Astrocyte (in vitro differentiated cells and primary cell): ENCODE measurements at regions not wholly inside any gene's neighbourhood (a gene's known extent, or its start where the extent isn't known, plus 50 kb on each side); places are given as distances from the start of the nearest gene placed in this dataset.

Source experiments
- DNase-seq: peaks from one replicate; pipeline ENCODE4 v3.0.0-alpha.2; 2010; ENCODE audit warnings: low read depth
- FAIRE-seq: peaks from 2 replicates; lab custom pipeline; 2011; peaks lifted over from hg19 to GRCh38; lab: Jason Lieb, UNC
- H2AFZ ChIP-seq: 2 replicates; pipeline ENCODE4 v1.6.0; 2012; ENCODE audit warnings: low read depth, low read length, inconsistent platforms
- H3K27ac ChIP-seq: 2 replicates; pipeline ENCODE4 v1.5.1; 2011; ENCODE audit warnings: low read depth, low read length, inconsistent platforms
- H3K27me3 ChIP-seq: 2 replicates; pipeline ENCODE4 v1.6.0; 2011; ENCODE audit warnings: low read length, inconsistent platforms; ENCODE audit not compliant: insufficient read depth
- H3K36me3 ChIP-seq: 2 replicates; pipeline ENCODE4 v1.5.1; 2011; ENCODE audit warnings: low read length, inconsistent platforms; ENCODE audit not compliant: insufficient read depth
- H3K4me1 ChIP-seq: 2 replicates; pipeline ENCODE4 v1.5.1; 2011; ENCODE audit warnings: low read length, inconsistent platforms; ENCODE audit not compliant: insufficient read depth
- H3K4me2 ChIP-seq: 2 replicates; pipeline ENCODE4 v1.6.0; 2012; ENCODE audit warnings: low read length, inconsistent platforms
- H3K4me3 ChIP-seq: 2 replicates; pipeline ENCODE4 v1.5.1; 2011; ENCODE audit warnings: low read depth, mild to moderate bottlenecking, low read length, inconsistent platforms; ENCODE audit not compliant: insufficient read depth
- H3K79me2 ChIP-seq: 2 replicates; pipeline ENCODE4 v1.6.0; 2012; ENCODE audit warnings: mild to moderate bottlenecking, low read length, inconsistent platforms; ENCODE audit not compliant: insufficient read depth
- H3K9ac ChIP-seq: 2 replicates; pipeline ENCODE4 v1.6.0; 2012; ENCODE audit warnings: mild to moderate bottlenecking, low read length, inconsistent platforms
- H3K9me3 ChIP-seq: 2 replicates; pipeline ENCODE4 v1.5.1; 2012; ENCODE audit warnings: low read depth, mild to moderate bottlenecking, low read length, inconsistent platforms; ENCODE audit not compliant: insufficient read depth
- H4K20me1 ChIP-seq: 2 replicates; pipeline ENCODE4 v1.6.0; 2012; ENCODE audit warnings: low read length, inconsistent platforms; ENCODE audit not compliant: insufficient read depth
- H3K27ac Mint-ChIP-seq: one replicate; pipeline ENCODE4 v1.8.0; 2021; ENCODE audit warnings: mild to moderate bottlenecking, mixed read lengths; ENCODE audit not compliant: unreplicated experiment
- H3K27me3 Mint-ChIP-seq: one replicate; pipeline ENCODE4 v1.8.0; 2021; ENCODE audit warnings: low read depth, mixed read lengths; ENCODE audit not compliant: unreplicated experiment
- H3K36me3 Mint-ChIP-seq: one replicate; pipeline ENCODE4 v1.8.0; 2021; ENCODE audit warnings: low read depth, mixed read lengths; ENCODE audit not compliant: unreplicated experiment
- H3K4me1 Mint-ChIP-seq: one replicate; pipeline ENCODE4 v1.8.0; 2021; ENCODE audit warnings: low read depth, mixed read lengths; ENCODE audit not compliant: unreplicated experiment
- H3K4me3 Mint-ChIP-seq: one replicate; pipeline ENCODE4 v1.8.0; 2021; ENCODE audit warnings: mild to moderate bottlenecking, moderate library complexity, mixed read lengths; ENCODE audit not compliant: unreplicated experiment
- H3K9me3 Mint-ChIP-seq: one replicate; pipeline ENCODE4 v1.8.0; 2021; ENCODE audit warnings: mild to moderate bottlenecking, mixed read lengths; ENCODE audit not compliant: unreplicated experiment
- EZH2 ChIP-seq: IDR thresholded peaks from 2 replicates; pipeline ENCODE4 v1.6.1; 2012; ENCODE audit warnings: mild to moderate bottlenecking, low read length, inconsistent platforms; ENCODE audit not compliant: insufficient read depth
- TF ChIP-seq, protein P1 (sequence below): IDR thresholded peaks from 2 replicates; pipeline ENCODE4 v1.5.1; 2011; ENCODE audit warnings: low read depth, mild to moderate bottlenecking, inconsistent platforms, low read length, moderate library complexity; ENCODE audit not compliant: insufficient read depth

- H3K27me3 ChIP-seq, result no peaks in the 10 kb centered on the region
- no peaks in the 10 kb centered on the region for H3K36me3 Mint-ChIP-seq
- peaks cover 5% of the 10 kb centered on the region for H3K4me1 ChIP-seq
- no peak for TF ChIP-seq EZH2
- no peak overlapping the region for H2AFZ ChIP-seq
- no peak overlapping the region for H3K4me3 Mint-ChIP-seq
- no peak for FAIRE-seq
- H3K79me2 ChIP-seq, result no peaks in the 10 kb centered on the region
- H3K36me3 ChIP-seq, result no peaks in the 10 kb centered on the region
- H4K20me1 ChIP-seq, result no peaks in the 10 kb centered on the region
- no peak overlapping the region for H3K27ac ChIP-seq
- no peak overlapping the region for H3K27ac Mint-ChIP-seq
- H3K9me3 ChIP-seq, result no peaks in the 10 kb centered on the region
- H3K4me3 ChIP-seq, result no peak overlapping the region
- no peak overlapping the region for H3K4me2 ChIP-seq
- no peak for DNase-seq
- peaks cover 9% of the 10 kb centered on the region for H3K4me1 Mint-ChIP-seq
- no peak overlapping the region for H3K9ac ChIP-seq
- H3K27me3 Mint-ChIP-seq, result no peaks in the 10 kb centered on the region
- H3K9me3 Mint-ChIP-seq, result no peaks in the 10 kb centered on the region
Observed at GRCh38 chr12:58441483-58441882, 478.8 kb downstream of the LRIG3 start.

DNA sequence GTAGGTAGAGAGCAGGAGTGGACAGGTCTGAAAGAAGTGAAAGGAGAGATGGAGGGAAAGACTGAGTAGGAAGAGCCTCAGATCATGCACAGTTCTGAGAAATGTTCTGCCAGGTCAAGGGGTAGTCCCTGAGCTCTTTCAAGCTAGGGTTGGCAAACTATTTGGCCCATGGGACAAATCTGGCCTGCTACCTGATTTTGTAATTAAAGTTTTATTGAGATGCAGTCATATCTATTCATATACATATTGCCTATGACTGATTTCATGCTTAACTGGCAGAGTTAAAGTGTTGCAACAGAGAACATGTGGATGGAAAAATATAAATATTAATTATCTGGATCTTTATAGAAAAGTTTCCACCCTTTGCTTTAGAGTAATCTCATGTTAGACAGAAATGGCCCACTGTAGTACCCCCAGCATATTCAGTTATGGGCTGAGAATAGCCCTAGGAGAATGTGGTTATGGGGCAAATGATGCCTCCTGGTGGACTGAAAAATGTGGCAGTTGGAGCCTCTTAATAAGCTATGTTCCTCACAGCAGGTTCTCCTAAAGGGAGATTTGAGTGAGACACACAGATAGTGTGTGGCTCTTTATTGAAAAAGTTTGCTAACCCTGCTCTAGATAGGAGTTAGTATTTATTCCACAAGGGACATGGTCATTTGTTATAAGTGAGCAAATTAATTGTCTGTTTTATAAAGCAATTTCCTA, 476.9 kb downstream of the LRIG3 start:
- Histone ChIP-seq H4K20me1 (no peaks in the 10 kb centered on the region), H3K27me3 (no peaks in the 10 kb centered on the region), H3K27ac (no peak overlapping the region), H3K79me2 (no peaks in the 10 kb centered on the region), H3K4me3 (no peak overlapping the region), H3K4me2 (no peak overlapping the region), H2AFZ (no peak overlapping the region), H3K9me3 (no peaks in the 10 kb centered on the region), H3K9ac (no peak overlapping the region), H3K4me1 (peaks cover 5% of the 10 kb centered on the region), H3K36me3 (no peaks in the 10 kb centered on the region)
- TF ChIP-seq EZH2, result no peak
- TF ChIP-seq, protein P1, sequence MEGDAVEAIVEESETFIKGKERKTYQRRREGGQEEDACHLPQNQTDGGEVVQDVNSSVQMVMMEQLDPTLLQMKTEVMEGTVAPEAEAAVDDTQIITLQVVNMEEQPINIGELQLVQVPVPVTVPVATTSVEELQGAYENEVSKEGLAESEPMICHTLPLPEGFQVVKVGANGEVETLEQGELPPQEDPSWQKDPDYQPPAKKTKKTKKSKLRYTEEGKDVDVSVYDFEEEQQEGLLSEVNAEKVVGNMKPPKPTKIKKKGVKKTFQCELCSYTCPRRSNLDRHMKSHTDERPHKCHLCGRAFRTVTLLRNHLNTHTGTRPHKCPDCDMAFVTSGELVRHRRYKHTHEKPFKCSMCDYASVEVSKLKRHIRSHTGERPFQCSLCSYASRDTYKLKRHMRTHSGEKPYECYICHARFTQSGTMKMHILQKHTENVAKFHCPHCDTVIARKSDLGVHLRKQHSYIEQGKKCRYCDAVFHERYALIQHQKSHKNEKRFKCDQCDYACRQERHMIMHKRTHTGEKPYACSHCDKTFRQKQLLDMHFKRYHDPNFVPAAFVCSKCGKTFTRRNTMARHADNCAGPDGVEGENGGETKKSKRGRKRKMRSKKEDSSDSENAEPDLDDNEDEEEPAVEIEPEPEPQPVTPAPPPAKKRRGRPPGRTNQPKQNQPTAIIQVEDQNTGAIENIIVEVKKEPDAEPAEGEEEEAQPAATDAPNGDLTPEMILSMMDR, result peak; percentile 32
- no peak overlapping the region for H3K4me3 Mint-ChIP-seq
- peak; percentile 49 for FAIRE-seq
- no peaks in the 10 kb centered on the region for H3K36me3 Mint-ChIP-seq
- H3K27me3 Mint-ChIP-seq, result no peaks in the 10 kb centered on the region
- DNase-seq, result no peak
- H3K9me3 Mint-ChIP-seq, result no peaks in the 10 kb centered on the region
- H3K27ac Mint-ChIP-seq, result no peak overlapping the region
- H3K4me1 Mint-ChIP-seq, result peaks cover 9% of the 10 kb centered on the region

DNA sequence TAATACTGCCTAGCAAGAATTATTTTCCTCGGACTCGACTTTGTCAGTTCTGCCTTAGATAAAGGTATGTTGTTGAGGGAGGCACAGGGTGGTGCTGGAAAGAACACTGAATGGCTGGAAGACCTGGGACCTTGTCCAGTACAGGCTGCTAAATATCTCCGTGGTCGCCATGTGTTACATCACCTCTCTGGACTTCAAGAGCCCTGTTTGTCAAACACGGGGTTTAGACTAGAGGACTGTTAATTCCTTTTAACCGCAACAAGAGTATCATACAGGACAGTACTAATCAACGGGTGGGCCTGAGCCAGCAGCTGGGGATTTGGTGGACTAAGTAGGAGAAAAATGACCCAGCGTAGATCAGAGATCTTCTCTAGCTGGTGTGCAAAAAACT, 476.3 kb downstream of the LRIG3 start:
- no peaks in the 10 kb centered on the region for H4K20me1 ChIP-seq
- DNase-seq, result peak; percentile 88
- no peak for FAIRE-seq

More for the DNA sequence above, 476.3 kb downstream of the LRIG3 start:
- H3K9me3 ChIP-seq, result no peaks in the 10 kb centered on the region
- peaks cover 5% of the 10 kb centered on the region for H3K4me1 ChIP-seq
- H3K36me3 Mint-ChIP-seq, result no peaks in the 10 kb centered on the region
- peaks cover 9% of the 10 kb centered on the region for H3K4me1 Mint-ChIP-seq
- no peak overlapping the region for H3K27ac ChIP-seq
- H3K27ac Mint-ChIP-seq, result peak overlapping the region; percentile 67
- H3K9ac ChIP-seq, result no peak overlapping the region
- H3K9me3 Mint-ChIP-seq, result no peaks in the 10 kb centered on the region
- H3K4me3 ChIP-seq, result no peak overlapping the region
- H3K4me2 ChIP-seq, result no peak overlapping the region
- no peaks in the 10 kb centered on the region for H3K27me3 ChIP-seq
- no peaks in the 10 kb centered on the region for H3K36me3 ChIP-seq
- peak overlapping the region; percentile 47 for H2AFZ ChIP-seq
- TF ChIP-seq, protein P1, result no peak
- no peak for TF ChIP-seq EZH2
- no peak overlapping the region for H3K4me3 Mint-ChIP-seq
- H3K79me2 ChIP-seq, result no peaks in the 10 kb centered on the region
- H3K27me3 Mint-ChIP-seq, result no peaks in the 10 kb centered on the region
